ENCODE measurements at regions not wholly inside any gene's neighbourhood (a gene's known extent, or its start where the extent isn't known, plus 50 kb on each side); places are given as distances from the start of the nearest gene placed in this dataset.
A peak's percentile ranks its signal among the peaks of the same experiment; 100 is the strongest.

DNA sequence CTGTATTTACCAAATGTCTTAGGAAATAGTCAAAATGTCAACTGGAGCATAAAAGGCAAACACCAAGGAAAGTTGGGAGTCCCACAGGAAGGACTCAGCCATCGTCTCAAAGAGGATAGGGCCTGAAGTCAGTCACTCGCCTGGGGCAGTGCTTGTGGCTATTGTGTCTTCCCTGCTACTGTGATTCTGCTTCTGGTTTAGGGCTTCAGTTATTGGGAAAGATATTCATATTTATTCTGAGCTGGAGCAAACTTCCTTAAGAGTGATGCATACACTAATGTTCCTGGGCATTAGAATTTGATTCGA lies 118.1 kb downstream of the EDEM1 start:
- TF ChIP-seq, protein P1, sequence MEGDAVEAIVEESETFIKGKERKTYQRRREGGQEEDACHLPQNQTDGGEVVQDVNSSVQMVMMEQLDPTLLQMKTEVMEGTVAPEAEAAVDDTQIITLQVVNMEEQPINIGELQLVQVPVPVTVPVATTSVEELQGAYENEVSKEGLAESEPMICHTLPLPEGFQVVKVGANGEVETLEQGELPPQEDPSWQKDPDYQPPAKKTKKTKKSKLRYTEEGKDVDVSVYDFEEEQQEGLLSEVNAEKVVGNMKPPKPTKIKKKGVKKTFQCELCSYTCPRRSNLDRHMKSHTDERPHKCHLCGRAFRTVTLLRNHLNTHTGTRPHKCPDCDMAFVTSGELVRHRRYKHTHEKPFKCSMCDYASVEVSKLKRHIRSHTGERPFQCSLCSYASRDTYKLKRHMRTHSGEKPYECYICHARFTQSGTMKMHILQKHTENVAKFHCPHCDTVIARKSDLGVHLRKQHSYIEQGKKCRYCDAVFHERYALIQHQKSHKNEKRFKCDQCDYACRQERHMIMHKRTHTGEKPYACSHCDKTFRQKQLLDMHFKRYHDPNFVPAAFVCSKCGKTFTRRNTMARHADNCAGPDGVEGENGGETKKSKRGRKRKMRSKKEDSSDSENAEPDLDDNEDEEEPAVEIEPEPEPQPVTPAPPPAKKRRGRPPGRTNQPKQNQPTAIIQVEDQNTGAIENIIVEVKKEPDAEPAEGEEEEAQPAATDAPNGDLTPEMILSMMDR (IDR thresholded peaks at IDR 0.05), result peak in 1 of 5 experiments; percentile 3
- no peak for TF ChIP-seq POLR2A (IDR thresholded peaks at IDR 0.05)
